ENCODE measurements at regions not wholly inside any gene's neighbourhood (a gene's known extent, or its start where the extent isn't known, plus 50 kb on each side); places are given as distances from the start of the nearest gene placed in this dataset.
"Not testable (repeated sequence)": the region's sequence is repeated elsewhere in the genome, so short reads cannot be mapped to it uniquely, and the experiment has no call there.

DNA sequence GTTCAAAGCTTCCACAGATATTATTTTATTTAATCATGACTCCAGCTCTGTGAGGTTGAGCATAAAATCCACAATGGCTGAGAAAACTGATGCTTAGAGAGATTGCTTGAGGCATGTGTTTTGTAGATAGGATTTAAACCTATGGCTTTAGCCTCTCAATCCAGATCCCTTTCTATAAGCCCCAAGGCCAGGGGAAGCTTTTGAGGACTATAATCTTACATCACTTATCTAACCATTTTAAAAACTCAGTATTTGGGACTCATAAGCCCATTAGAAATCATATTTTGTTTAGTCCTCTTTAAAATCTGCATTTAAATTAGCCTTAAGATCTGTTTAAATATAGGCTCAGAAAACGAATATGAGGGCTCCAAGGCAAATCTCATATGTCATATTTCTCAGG lies 135.4 kb upstream of the SERPINE2 start:
- DNase-seq = no peak

DNA sequence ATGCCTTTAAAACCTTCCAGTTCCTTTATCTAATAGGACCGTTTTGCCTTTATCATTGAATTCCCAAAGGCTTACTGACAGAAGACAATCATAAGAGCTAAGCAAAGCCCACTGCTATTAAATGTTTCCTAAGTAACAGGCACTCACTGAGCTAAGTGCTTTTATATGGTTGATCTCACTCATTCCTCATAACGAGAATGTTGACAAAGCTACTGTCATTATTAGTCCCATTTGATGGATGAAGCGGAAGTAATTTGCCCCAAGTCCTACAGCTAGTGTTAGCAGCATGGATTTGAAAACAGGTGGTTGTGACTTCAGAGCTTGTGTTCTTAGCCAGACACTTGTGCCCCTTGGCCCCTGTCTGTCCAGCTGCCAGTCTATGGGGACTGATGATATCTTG lies 134.8 kb upstream of the SERPINE2 start:
- no peak for DNase-seq

DNA sequence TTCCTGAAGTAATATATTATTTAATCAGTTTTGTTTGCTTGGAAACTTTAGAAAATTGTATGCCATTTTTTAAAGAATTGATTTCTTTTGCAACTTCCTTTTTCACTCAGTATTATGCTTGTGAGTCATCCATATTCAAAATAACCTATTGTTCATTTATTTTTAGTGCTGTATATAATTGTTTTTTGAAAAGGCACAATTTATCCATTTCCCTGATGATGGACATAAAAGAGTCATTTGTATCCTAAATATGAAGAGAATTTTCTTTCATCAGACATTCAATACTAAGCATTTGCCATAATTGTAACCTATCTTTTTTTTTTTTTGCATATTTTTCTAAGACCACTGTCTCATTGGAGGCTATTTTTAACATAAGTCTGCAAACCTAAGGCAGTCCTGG lies 134.1 kb upstream of the SERPINE2 start:
- DNase-seq = no peak

- DNase-seq = peak in 6 of 14 donors; percentile 1 to 25 (median 8)
Measured at GRCh38 chr2:224171226-224171625, 132.1 kb upstream of the SERPINE2 start.

DNA sequence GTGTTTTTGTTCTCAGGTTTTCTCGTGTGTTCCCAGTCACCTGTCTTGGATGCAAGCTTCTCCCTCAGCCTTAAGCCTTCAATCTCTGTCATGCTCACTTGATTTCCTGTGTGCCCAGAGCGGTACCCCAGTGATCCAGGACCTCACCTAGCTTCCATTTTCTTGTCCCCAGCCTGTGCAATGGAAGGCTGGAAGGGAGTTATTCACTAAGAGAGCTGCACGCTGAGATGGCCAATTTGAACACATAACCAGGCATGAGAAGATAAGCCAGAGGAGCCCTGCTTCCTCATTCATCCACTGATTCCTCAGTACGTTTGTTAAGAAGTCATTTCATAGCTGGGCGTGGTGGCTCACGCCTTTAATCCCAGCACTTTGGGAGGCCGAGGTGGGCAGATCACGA lies 130.8 kb upstream of the SERPINE2 start:
- DNase-seq = no peak

GRCh38 chr2:224167781-224168180 lies 128.7 kb upstream of the SERPINE2 start:
- not testable (repeated sequence) for DNase-seq

- DNase-seq = no peak
Measured at GRCh38 chr2:224166654-224167053, 127.6 kb upstream of the SERPINE2 start.

DNA sequence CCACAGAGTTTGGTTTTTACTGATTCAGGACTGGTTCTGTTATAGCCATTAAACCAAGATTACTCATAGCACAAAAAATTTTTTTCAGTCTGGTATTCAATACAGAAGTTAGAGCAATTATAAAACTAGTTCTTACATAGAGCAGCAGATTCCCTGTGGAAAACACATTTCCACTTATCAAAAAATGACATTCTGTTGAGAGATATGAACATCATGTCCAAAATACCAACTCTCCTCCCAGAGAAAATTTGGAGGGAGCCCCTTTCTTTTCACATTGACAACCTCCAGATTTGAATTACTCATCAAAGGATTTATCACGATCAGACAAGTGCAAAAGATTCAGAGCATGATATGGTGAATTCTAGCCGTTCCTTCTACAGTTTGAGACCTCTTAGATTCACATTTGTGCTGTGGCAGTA lies 126.8 kb upstream of the SERPINE2 start:
- no peak for DNase-seq

DNA sequence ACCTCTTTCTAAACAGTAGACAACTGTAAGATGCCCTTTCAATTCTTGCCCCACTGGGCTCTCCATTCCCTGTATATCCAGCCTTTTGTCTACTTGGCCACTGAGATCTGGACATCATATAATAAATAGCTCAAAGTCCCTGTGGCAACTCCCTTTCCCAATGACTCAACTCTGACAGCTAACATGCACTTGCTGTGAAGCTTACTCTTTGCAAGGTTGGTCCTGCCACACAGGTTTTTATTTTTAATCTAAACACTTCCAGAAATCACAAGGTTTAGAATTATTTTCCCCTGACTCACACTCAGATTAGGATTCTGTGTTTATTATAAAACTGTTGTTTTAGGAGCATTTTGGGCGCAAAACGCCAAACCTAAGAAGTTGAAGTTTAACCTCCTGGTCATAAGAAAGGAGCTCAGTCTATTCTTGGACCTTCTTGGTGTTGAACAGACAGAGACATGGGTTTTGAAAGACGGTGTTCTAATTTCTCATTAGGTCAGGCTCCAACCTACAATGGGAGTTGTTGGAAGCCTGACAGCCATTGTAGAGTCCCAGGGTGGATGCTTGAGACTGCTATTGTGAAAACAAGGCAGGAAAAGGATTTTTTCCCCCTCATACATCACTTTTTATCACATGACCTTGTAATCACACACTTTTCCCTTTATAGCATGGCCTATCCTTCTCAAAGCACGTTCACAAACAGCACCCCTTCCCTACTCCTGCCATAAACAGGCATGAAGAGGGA lies 124.7 kb upstream of the SERPINE2 start:
- no peak for DNase-seq

DNA sequence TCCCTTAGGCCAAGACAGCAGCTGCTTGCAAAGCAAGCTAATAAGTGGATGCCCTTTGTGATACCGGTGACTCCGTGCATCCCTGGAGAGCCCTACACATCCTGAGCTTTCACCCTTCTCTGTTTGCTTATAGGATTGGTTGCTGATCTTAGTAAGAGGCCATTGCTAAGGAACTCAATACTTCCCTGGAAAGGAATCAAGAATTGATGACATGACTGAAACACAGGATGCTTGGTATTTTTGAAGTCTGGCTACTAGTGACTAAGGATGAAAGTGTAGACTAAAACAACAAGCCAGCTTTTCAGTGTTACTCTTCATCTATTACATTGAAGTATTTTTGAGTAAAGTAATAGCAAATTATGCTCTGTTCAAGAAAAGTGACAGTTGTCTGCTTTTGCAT lies 123.0 kb upstream of the SERPINE2 start:
- DNase-seq = no peak

GRCh38 chr2:224161712-224162111 lies 122.6 kb upstream of the SERPINE2 start:
- no peak for DNase-seq

DNA sequence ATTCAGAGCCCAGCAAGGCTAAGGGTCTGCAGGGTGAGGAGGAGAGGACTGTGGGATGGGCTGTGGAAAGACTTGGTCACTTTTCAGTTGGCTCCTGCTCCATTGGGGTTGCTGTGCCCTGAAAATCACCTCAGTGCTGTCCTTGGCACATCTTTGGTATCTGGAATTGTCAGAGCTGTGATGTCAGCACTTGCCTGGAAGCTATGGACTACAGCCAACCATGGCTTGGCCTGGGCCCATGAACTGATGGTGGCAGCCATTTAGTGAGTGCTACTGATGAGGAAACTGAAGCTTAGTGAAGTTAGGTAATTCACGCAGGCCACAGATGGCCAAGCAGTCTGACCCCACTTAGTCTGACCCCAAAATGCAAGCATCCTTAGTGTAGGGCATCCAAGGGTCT lies 121.8 kb upstream of the SERPINE2 start:
- DNase-seq = peak in 1 of 14 donors; percentile 9

DNA sequence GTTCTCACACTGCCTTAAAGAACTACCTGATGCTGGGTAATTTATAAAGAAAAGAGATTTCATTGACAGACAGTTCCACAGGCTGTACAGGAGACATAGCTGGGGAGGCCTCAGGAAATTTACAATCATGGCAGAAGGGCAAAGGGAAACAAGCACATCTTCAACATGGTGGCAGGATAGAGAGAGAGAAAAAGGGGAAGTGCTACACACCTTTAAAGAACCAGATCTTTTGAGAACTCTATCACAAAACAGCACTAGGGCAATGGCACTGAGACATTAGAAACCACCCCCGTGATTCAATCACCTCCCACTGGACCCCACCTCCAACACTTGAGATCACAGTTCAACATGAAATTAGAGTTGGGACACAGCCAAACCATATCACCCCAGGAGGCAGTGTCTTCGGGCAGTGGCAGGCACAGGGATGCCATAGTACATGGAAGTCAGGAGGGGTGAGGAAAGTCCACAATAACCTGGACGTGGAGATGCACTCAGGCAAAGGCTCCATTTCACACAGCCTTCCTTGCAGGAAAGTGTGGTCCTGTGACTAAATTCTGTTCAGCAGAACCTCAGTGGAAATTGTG lies 120.4 kb upstream of the SERPINE2 start:
- DNase-seq = no peak

DNA sequence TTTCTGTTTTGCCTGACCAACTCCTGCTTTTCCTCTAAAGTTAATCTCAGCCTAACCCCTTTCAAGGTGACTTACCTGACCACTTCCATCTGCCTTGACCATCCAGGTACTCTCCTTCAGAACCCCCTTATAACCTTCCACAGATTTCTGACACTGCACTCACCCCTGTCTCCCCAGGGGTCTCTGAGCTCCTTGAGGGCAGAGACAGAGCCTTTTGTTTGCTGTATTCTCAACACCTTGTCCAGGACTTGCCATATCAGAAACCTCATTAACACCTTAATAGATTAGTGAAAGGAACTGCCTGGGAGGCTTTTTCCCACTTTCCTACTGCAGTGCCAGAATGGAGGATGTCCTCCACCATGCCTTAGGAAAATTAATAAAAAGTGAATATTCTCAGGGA lies 119.7 kb upstream of the SERPINE2 start:
- no peak for DNase-seq

DNA sequence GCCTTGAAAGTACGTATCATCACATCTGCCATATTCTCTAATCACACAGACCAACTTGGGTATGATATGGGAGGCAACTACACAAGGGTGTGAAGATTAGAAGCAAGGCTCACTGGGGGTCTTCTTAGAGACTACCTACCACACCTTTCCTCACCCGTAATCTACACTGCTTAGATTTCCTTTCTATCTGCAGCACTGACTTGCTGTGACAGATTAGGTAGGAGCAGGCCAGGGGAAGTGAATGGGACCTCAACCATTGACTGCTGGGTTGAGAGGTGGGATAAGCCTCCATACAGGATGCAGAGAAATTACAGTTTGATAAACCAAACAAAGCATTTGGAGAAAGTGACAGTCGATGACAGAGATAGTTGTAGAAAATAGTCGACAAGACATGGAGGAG lies 119.0 kb upstream of the SERPINE2 start:
- DNase-seq = no peak

DNA sequence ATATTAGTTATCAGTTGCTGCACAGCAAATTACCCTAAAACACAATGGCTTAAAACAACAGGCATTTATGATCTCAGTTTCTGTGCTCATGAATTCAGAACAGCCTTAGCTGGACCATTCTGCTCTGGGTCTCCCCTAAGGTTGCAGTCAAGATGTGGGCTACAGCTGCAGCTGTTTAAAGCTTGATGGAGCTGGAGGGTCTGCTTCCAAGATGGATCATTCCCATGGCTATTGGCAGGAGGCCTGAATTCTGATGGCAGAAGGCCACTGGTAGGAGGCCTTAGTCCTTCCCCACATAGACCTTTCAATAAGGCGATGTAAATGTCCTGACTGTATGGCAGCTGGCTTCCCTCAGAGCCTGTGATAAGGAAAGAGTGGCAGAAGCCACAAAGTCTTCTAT lies 118.6 kb upstream of the SERPINE2 start:
- DNase-seq = no peak

- DNase-seq = no peak
Measured at GRCh38 chr2:224156436-224156835, 117.3 kb upstream of the SERPINE2 start.

- no peak for DNase-seq
Measured at GRCh38 chr2:224155896-224156295, 116.8 kb upstream of the SERPINE2 start.

- DNase-seq = no peak
Measured at GRCh38 chr2:224155371-224155770, 116.3 kb upstream of the SERPINE2 start.

DNA sequence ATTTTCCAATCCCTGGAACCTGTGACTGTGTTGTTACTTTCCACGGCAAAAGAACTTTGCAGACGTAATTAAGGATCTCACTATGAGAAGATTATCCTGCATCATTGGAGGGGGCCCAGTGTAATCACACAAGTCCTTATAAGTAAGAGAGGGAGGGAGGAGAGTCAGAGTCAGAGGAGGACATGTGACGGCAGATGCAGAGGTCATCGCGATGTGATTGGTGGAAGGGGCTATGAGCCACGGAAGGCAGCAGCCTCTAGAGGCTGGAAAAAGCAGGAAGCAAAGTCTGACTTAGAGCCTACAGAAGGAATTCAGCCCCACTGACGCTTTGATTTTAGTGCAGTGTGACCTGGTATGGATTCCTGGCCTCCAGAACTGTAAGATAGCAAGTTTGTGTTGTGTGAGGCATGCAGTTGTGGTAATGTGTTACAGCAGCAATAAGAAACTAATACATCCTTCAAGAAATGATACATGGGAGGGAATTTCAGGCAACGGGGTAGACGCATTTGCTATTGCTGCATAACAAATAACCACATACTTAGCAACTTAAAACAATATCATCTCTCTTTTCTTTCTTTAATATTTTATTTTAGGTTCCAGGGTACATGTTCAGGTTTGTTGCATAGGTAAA lies 112.7 kb upstream of the SERPINE2 start:
- DNase-seq = no peak

GRCh38 chr2:224151161-224151560 lies 112.1 kb upstream of the SERPINE2 start:
- DNase-seq = no peak

- DNase-seq = not testable (repeated sequence)
Measured at GRCh38 chr2:224148058-224148457, 109.0 kb upstream of the SERPINE2 start.

DNA sequence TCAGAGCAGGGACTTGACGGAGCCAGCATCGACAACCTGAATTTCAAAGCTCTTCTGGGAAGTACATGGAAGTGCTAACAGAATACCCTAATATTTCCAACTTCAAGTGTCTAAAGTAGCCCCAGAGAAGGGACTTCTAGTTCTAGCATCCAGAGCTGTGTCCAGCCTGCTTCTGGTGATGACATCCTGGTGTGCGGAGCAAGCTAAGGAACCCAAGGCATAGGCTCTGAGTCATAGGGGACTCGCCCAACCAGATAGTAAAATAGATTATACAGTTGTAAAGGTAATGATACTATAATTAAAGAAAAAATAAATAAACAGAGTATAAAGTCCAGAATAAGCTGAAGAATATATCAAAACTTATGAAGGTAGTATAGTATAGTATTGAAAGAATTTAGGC lies 108.1 kb upstream of the SERPINE2 start:
- DNase-seq = no peak
